ENCODE measurements at regions not wholly inside any gene's neighbourhood (a gene's known extent, or its start where the extent isn't known, plus 50 kb on each side); places are given as distances from the start of the nearest gene placed in this dataset.

- no peak overlapping the region for H4K8ac ChIP-seq (replicated peaks; ENCODE audit: insufficient read length, low read depth, low read length)
- no peak overlapping the region for H3K14ac ChIP-seq (ENCODE audit: insufficient read depth, low read length)
- no peaks in the 10 kb centered on the region for H3K23me2 ChIP-seq (ENCODE audit: insufficient read length, low read depth, low read length, poor library complexity, severe bottlenecking)
- H3K36me3 Mint-ChIP-seq (ENCODE audit: insufficient read depth in 1 of 3, low read depth in 3 of 3): no peaks in the 10 kb centered on the region; a peak in 1 of 7 replicates
- H3K79me2 ChIP-seq (ENCODE audit: insufficient read depth, low read length): no peaks in the 10 kb centered on the region
- H3K27me3 Mint-ChIP-seq (ENCODE audit: low read depth): no peaks in the 10 kb centered on the region; the same call in 1 of the 2 replicates
- DNase-seq: no peak
- no peak overlapping the region for H3K18ac ChIP-seq (ENCODE audit: insufficient read length, low read depth, low read length)
- no peak overlapping the region for H3T11ph ChIP-seq (ENCODE audit: low read length)
- no peak overlapping the region for H2BK120ac ChIP-seq (ENCODE audit: low read depth, low read length, poor library complexity, severe bottlenecking)
- no peaks in the 10 kb centered on the region for H3K4me1 ChIP-seq (ENCODE audit: insufficient read depth, low read length)
- no peak overlapping the region for H2BK5ac ChIP-seq (ENCODE audit: insufficient read length, low read length)
- TF ChIP-seq CTCF (conservative IDR thresholded peaks at IDR 0.05): no peak
- H3K27me3 ChIP-seq (ENCODE audit: insufficient read depth, low read length): no peaks in the 10 kb centered on the region
- H4K91ac ChIP-seq (ENCODE audit: insufficient read length, low read depth, low read length): no peak overlapping the region
- H3K27ac Mint-ChIP-seq: no peak overlapping the region
- no peak overlapping the region for H3K4ac ChIP-seq (ENCODE audit: low read depth, low read length)
- H3K4me3 Mint-ChIP-seq: no peak overlapping the region
- H4K20me1 ChIP-seq (ENCODE audit: control insufficient read depth, insufficient read depth, insufficient read length): no peaks in the 10 kb centered on the region
- H2BK20ac ChIP-seq (ENCODE audit: low read depth, low read length, poor library complexity, severe bottlenecking): no peak overlapping the region
- no peak overlapping the region for H2BK12ac ChIP-seq (ENCODE audit: insufficient read length, low read depth, low read length)
- peaks cover 0 to 2% of the 10 kb centered on the region in 2 experiments; a peak in 2 of 5 replicates for H3K9me3 Mint-ChIP-seq
- H3K27ac ChIP-seq (ENCODE audit: insufficient read length, low read depth, low read length): no peak overlapping the region
- no CpG with 5 or more reads among the region's 4 CpGs for WGBS (ENCODE audit: extremely low coverage, insufficient read length, low lambda C conversion rate)
- no peak overlapping the region for H3K56ac ChIP-seq (ENCODE audit: insufficient read length, low read depth, low read length)
- no peak overlapping the region for H3K9ac ChIP-seq (ENCODE audit: extremely low read depth, insufficient read length, low read length)
- H3K79me1 ChIP-seq (ENCODE audit: insufficient read depth, low read depth, low read length, poor library complexity, severe bottlenecking): no peaks in the 10 kb centered on the region
- no peak overlapping the region for H2BK15ac ChIP-seq (ENCODE audit: low read depth, low read length)
- H3K9me3 ChIP-seq (ENCODE audit: control insufficient read depth, low read depth, low read length): no peaks in the 10 kb centered on the region
- H2AK5ac ChIP-seq (ENCODE audit: insufficient read length, low read length): no peak overlapping the region
- no peak overlapping the region for H4K5ac ChIP-seq (ENCODE audit: insufficient read length, low read depth, low read length)
- no peak overlapping the region for H3K4me2 ChIP-seq (ENCODE audit: insufficient read depth, insufficient read length, low read length)
- no peak overlapping the region for H3K23ac ChIP-seq (ENCODE audit: insufficient read length, low read depth, low read length)
- H2AFZ ChIP-seq (ENCODE audit: low read length): no peak overlapping the region
- H3K4me1 Mint-ChIP-seq: no peaks in the 10 kb centered on the region
These were observed 1138.8 kb downstream of the ARAP2 start for GRCh38 chr4:35105486-35105885.

Data from H9 (cell line).